IMR-90 (cell line): ENCODE measurements at regions not wholly inside any gene's neighbourhood (a gene's known extent, or its start where the extent isn't known, plus 50 kb on each side); places are given as distances from the start of the nearest gene placed in this dataset.

Experiments
- ATAC-seq: fragments of 200-7000 bp; cut with Tn5 transposase; 2 replicates; pipeline ENCODE4 v1.9.1; 2020; ENCODE audit warnings: low read depth, mild to moderate bottlenecking, moderate library complexity
- BruUV-seq: library from RNA; stranded (reverse); fragments of 400-500 nt; replicated peaks from 2 replicates; lab custom pipeline; 2021; lab: Mats Ljungman, UMichigan
- CTCF ChIA-PET: fragments of 300-600 bp; formaldehyde crosslinking; extraction: SDS; loops from one replicate; lab custom pipeline; 2021; ENCODE audit warnings: antibody characterized with exemption; lab: Yijun Ruan, JAX
- POLR2A ChIA-PET: fragments of 300-600 bp; sonication (Branson Sonifier 250); formaldehyde crosslinking; loops from one replicate; lab custom pipeline; 2022; ENCODE audit warnings: antibody characterized with exemption; ENCODE audit not compliant: unreplicated experiment; lab: Charles Lee
- DNase-seq: peaks from one replicate; pipeline ENCODE4 v3.0.0; 2013
- H2AFZ ChIP-seq: replicated peaks from 2 replicates; pipeline ENCODE3; 2013; ENCODE audit warnings: low read length, mild to moderate bottlenecking; ENCODE audit not compliant: poor library complexity
- H2AK5ac ChIP-seq: 2 replicates; pipeline ENCODE4 v1.6.1; 2013; ENCODE audit warnings: low read depth, low read length, inconsistent platforms
- H2AK9ac ChIP-seq: replicated peaks from 2 replicates; pipeline ENCODE3; 2013; ENCODE audit warnings: mild to moderate bottlenecking, low read depth, low read length, moderate library complexity; ENCODE audit not compliant: poor library complexity
- H2BK120ac ChIP-seq: 2 replicates; pipeline ENCODE4 v1.6.1; 2013; ENCODE audit warnings: low read depth, low read length, inconsistent platforms
- H2BK15ac ChIP-seq: 3 replicates; pipeline ENCODE4 v1.6.1; 2013; ENCODE audit warnings: low read depth, low read length, inconsistent platforms
- H2BK20ac ChIP-seq: 2 replicates; pipeline ENCODE4 v1.6.1; 2013; ENCODE audit warnings: low read depth, mild to moderate bottlenecking, inconsistent platforms, low read length, moderate library complexity
- H2BK5ac ChIP-seq: 2 replicates; pipeline ENCODE4 v1.6.1; 2013; ENCODE audit warnings: mild to moderate bottlenecking, low read depth, low read length, inconsistent platforms; ENCODE audit not compliant: poor library complexity, severe bottlenecking
- H3K14ac ChIP-seq: replicated peaks from 2 replicates; pipeline ENCODE4 v1.6.1; 2013; ENCODE audit warnings: low read depth, low read length, inconsistent platforms
- H3K18ac ChIP-seq: 2 replicates; pipeline ENCODE4 v1.6.1; 2013; ENCODE audit warnings: low read depth, low read length, control low read depth
- H3K23ac ChIP-seq: 2 replicates; pipeline ENCODE4 v1.6.1; 2013; ENCODE audit warnings: low read depth, low read length, inconsistent platforms
- H3K27ac ChIP-seq: 2 replicates; pipeline ENCODE4 v1.5.1; 2013; ENCODE audit warnings: mild to moderate bottlenecking, control low read depth, low read length; ENCODE audit not compliant: insufficient read depth
- H3K27me3 ChIP-seq: 2 replicates; pipeline ENCODE4 v1.6.1; 2013; ENCODE audit warnings: low read length; ENCODE audit not compliant: control insufficient read depth, insufficient read depth
- H3K36me3 ChIP-seq: 2 replicates; pipeline ENCODE4 v1.6.1; 2013; ENCODE audit warnings: low read length, mixed read lengths; ENCODE audit not compliant: control insufficient read depth, insufficient read depth
- H3K4ac ChIP-seq: 2 replicates; pipeline ENCODE4 v1.6.1; 2013; ENCODE audit warnings: low read depth, low read length, inconsistent platforms
- H3K4me1 ChIP-seq: 2 replicates; pipeline ENCODE4 v1.6.1; 2013; ENCODE audit warnings: low read length, mixed read lengths; ENCODE audit not compliant: control insufficient read depth, insufficient read depth
- H3K4me2 ChIP-seq: 2 replicates; pipeline ENCODE4 v1.6.1; 2013; ENCODE audit warnings: low read depth, mild to moderate bottlenecking, control low read depth, low read length, moderate library complexity
- H3K4me3 ChIP-seq: 2 replicates; pipeline ENCODE4 v1.5.1; 2013; ENCODE audit warnings: low read depth, mild to moderate bottlenecking, control low read depth, low read length, moderate library complexity; ENCODE audit not compliant: insufficient read depth
- H3K56ac ChIP-seq: 2 replicates; pipeline ENCODE4 v1.6.1; 2013; ENCODE audit warnings: low read length, inconsistent platforms; ENCODE audit not compliant: insufficient read depth; ENCODE audit errors: extremely low read depth
- H3K79me1 ChIP-seq, 2 experiments: 2 replicates each; pipeline ENCODE4 v1.6.1; 2013; ENCODE audit warnings: low read length in 2 of 2, inconsistent platforms in 1 of 2, low read depth in 1 of 2
- H3K9ac ChIP-seq: 2 replicates; pipeline ENCODE4 v1.6.1; 2013; ENCODE audit warnings: low read depth, low read length, control low read depth
- H3K9me1 ChIP-seq: 2 replicates; pipeline ENCODE4 v1.6.1; 2013; ENCODE audit warnings: low read length, inconsistent platforms; ENCODE audit not compliant: insufficient read depth
- H3K9me3 ChIP-seq: 2 replicates; pipeline ENCODE4 v1.6.1; 2013; ENCODE audit warnings: low read length; ENCODE audit not compliant: control insufficient read depth, insufficient read depth
- H4K20me1 ChIP-seq: 2 replicates; pipeline ENCODE4 v1.6.1; 2013; ENCODE audit warnings: low read length, inconsistent platforms; ENCODE audit not compliant: insufficient read depth
- H4K5ac ChIP-seq: 2 replicates; pipeline ENCODE4 v1.6.1; 2013; ENCODE audit warnings: mild to moderate bottlenecking, low read depth, low read length, control low read depth
- H4K8ac ChIP-seq, 2 experiments: 2 replicates each; pipeline ENCODE4 v1.6.1; 2013; ENCODE audit warnings: low read depth in 2 of 2, low read length in 2 of 2, control low read depth in 1 of 2, inconsistent platforms in 1 of 2
- H4K91ac ChIP-seq: 2 replicates; pipeline ENCODE4 v1.6.1; 2013; ENCODE audit warnings: low read depth, low read length, inconsistent platforms; ENCODE audit not compliant: insufficient read depth
- BHLHE40 ChIP-seq: fragments of 150-350 bp; IDR thresholded peaks from 2 replicates; pipeline ENCODE4 v1.6.1; 2016; ENCODE audit warnings: mild to moderate bottlenecking, low read depth, low read length
- CEBPB ChIP-seq: IDR thresholded peaks from 2 replicates; pipeline ENCODE4 v1.6.1; 2012; ENCODE audit warnings: low read depth, low read length, improper control_type of control experiment
- CHD1 ChIP-seq: IDR thresholded peaks from 2 replicates; pipeline ENCODE4 v1.6.1; 2012; ENCODE audit warnings: low read depth, low read length, improper control_type of control experiment
- CTCF ChIP-seq: conservative IDR thresholded peaks from 2 replicates; pipeline ENCODE4 v1.5.1; 2012; ENCODE audit warnings: mild to moderate bottlenecking, low read depth, low read length, improper control_type of control experiment
- ELK1 ChIP-seq: fragments of 150-350 bp; IDR thresholded peaks from 2 replicates; pipeline ENCODE4 v1.6.1; 2016; ENCODE audit warnings: low read depth, mild to moderate bottlenecking, low read length, moderate library complexity, borderline replicate concordance
- FOS ChIP-seq: fragments of 150-350 bp; IDR thresholded peaks from 2 replicates; pipeline ENCODE4 v1.6.1; 2016; ENCODE audit warnings: low read depth, low read length
- MAFK ChIP-seq: IDR thresholded peaks from 2 replicates; pipeline ENCODE4 v1.6.1; 2012; ENCODE audit warnings: low read depth, low read length, improper control_type of control experiment
- MAZ ChIP-seq: IDR thresholded peaks from 2 replicates; pipeline ENCODE4 v1.6.1; 2012; ENCODE audit warnings: low read depth, mild to moderate bottlenecking, low read length, improper control_type of control experiment, moderate library complexity, borderline replicate concordance
- MXI1 ChIP-seq: IDR thresholded peaks from 2 replicates; pipeline ENCODE4 v1.6.1; 2012; ENCODE audit warnings: low read depth, mild to moderate bottlenecking, low read length, moderate library complexity, borderline replicate concordance
- NFE2L2 ChIP-seq: fragments of 150-350 bp; IDR thresholded peaks from 2 replicates; pipeline ENCODE4 v1.6.1; 2016; ENCODE audit warnings: low read depth, mild to moderate bottlenecking, low read length
- POLR2A ChIP-seq: IDR thresholded peaks from 2 replicates; pipeline ENCODE4 v1.6.1; 2012; ENCODE audit warnings: mild to moderate bottlenecking, low read depth, low read length
- RAD21 ChIP-seq: IDR thresholded peaks from 2 replicates; pipeline ENCODE4 v1.6.1; 2012; ENCODE audit warnings: low read length, improper control_type of control experiment
- RCOR1 ChIP-seq: IDR thresholded peaks from 2 replicates; pipeline ENCODE4 v1.6.1; 2012; ENCODE audit warnings: mild to moderate bottlenecking, low read length, improper control_type of control experiment; ENCODE audit not compliant: insufficient replicate concordance
- RFX5 ChIP-seq: IDR thresholded peaks from 2 replicates; pipeline ENCODE4 v1.8.0; 2012; ENCODE audit warnings: low read depth, mild to moderate bottlenecking, low read length, moderate library complexity
- SMC3 ChIP-seq: fragments of 150-350 bp; IDR thresholded peaks from 2 replicates; pipeline ENCODE4 v1.6.1; 2016; ENCODE audit warnings: low read depth, mild to moderate bottlenecking, antibody characterized with exemption, low read length, moderate library complexity
- USF2 ChIP-seq: fragments of 150-350 bp; IDR thresholded peaks from 2 replicates; pipeline ENCODE4 v1.6.1; 2017; ENCODE audit warnings: mild to moderate bottlenecking, antibody characterized with exemption, low read length, low read depth
- WGBS, 2 experiments: methylation state at CpG; one replicate each; pipeline versions ENCODE4 v1.1.5 to v1.1.7; 2013; ENCODE audit warnings: missing lambda C conversion rate in 2 of 2; ENCODE audit not compliant: insufficient read length in 1 of 2; ENCODE audit errors: extremely low coverage in 2 of 2; 5-methylcytosine and 5-hydroxymethylcytosine counted together
- dilution Hi-C: fragments of 300-500 bp; cut with HindIII; formaldehyde crosslinking; loops from one replicate; pipeline ENCODE4 v1.14.3; 2018; ENCODE audit warnings: low sequenced_read_pairs; ENCODE audit not compliant: unreplicated experiment
- in situ Hi-C: fragments of 300-500 bp; cut with MboI; formaldehyde crosslinking; loops from 3 replicates; pipeline ENCODE4 v1.14.3; 2019; ENCODE audit warnings: low sequenced_read_pairs, inconsistent platforms, mixed read lengths
- intact Hi-C: fragments of 100-400 bp; cut with micrococcal nuclease; formaldehyde crosslinking; loops from 2 replicates; pipeline ENCODE4 v1.10.0; 2022

GRCh38 chr21:14688936-14689335 lies 142.8 kb upstream of the SAMSN1 start:
- no peaks in the 10 kb centered on the region for H3K9me1 ChIP-seq
- H3K36me3 ChIP-seq: no peaks in the 10 kb centered on the region
- H3K14ac ChIP-seq: no peak overlapping the region
- H2AK5ac ChIP-seq: no peak overlapping the region
- no peak overlapping the region for H3K4me3 ChIP-seq
- dilution Hi-C loops (no loop called here), intact Hi-C loops (no loop called here), in situ Hi-C loops (no loop called here)
- H2AFZ ChIP-seq: no peak overlapping the region
- H2BK5ac ChIP-seq: no peak overlapping the region
- H3K56ac ChIP-seq: no peak overlapping the region
- no peak overlapping the region for H3K23ac ChIP-seq
- no TSS peak for BruUV-seq
- no peak overlapping the region for H3K4me2 ChIP-seq
- no peaks in the 10 kb centered on the region for H3K79me1 ChIP-seq
- H3K9me3 ChIP-seq: no peaks in the 10 kb centered on the region
- H3K18ac ChIP-seq: no peak overlapping the region
- H3K9ac ChIP-seq: no peak overlapping the region
- no peak for DNase-seq
- no peak for ATAC-seq
- H4K5ac ChIP-seq: no peak overlapping the region
- H2BK120ac ChIP-seq: no peak overlapping the region
- H2BK15ac ChIP-seq: no peak overlapping the region
- no peak overlapping the region for H4K8ac ChIP-seq
- H3K4me1 ChIP-seq: no peaks in the 10 kb centered on the region
- H4K20me1 ChIP-seq: no peaks in the 10 kb centered on the region
- WGBS, 2 experiments: no CpG with 5 or more reads among the region's 3 CpGs
- no peak overlapping the region for H2BK20ac ChIP-seq
- TF ChIP-seq MAFK (no peak), ELK1 (no peak), BHLHE40 (no peak), SMC3 (no peak), CEBPB (no peak), RAD21 (no peak), NFE2L2 (no peak), MXI1 (no peak), RCOR1 (no peak), CTCF (no peak), POLR2A (no peak), USF2 (no peak), FOS (no peak), MAZ (no peak), CHD1 (no peak), RFX5 (no peak)
- POLR2A ChIA-PET: no interaction called here
- CTCF ChIA-PET: no interaction called here
- no peak overlapping the region for H2AK9ac ChIP-seq
- no peak overlapping the region for H3K27ac ChIP-seq
- no peaks in the 10 kb centered on the region for H3K27me3 ChIP-seq
- no peak overlapping the region for H3K4ac ChIP-seq
- no peak overlapping the region for H4K91ac ChIP-seq
